ENCODE measurements at regions not wholly inside any gene's neighbourhood (a gene's known extent, or its start where the extent isn't known, plus 50 kb on each side); places are given as distances from the start of the nearest gene placed in this dataset.

DNA sequence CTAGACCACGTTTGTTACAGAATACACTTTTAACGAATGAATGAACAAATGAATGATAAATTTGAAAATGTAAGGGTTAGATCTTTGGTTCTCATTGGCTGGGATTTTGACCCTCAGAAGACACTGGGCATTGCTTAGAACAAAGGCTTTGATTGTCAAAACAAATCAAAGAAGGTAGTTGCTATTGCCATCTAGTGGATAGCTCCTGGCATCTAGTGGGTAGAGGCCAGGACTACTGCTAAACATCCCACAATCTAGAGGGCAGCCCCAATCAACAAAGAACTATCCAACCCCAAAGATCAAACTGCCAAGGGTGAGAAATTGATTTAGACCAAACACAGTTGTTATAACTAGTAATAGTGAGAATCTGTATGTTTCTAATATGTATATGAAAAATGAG, 552.3 kb downstream of the KCNJ3 start:
- no peak for DNase-seq

- DNase-seq, result no peak
Observed at GRCh38 chr2:155240176-155240575, 541.7 kb downstream of the KCNJ3 start.

- DNase-seq, result no peak
Observed at GRCh38 chr2:155235710-155236109, 537.2 kb downstream of the KCNJ3 start.

DNA sequence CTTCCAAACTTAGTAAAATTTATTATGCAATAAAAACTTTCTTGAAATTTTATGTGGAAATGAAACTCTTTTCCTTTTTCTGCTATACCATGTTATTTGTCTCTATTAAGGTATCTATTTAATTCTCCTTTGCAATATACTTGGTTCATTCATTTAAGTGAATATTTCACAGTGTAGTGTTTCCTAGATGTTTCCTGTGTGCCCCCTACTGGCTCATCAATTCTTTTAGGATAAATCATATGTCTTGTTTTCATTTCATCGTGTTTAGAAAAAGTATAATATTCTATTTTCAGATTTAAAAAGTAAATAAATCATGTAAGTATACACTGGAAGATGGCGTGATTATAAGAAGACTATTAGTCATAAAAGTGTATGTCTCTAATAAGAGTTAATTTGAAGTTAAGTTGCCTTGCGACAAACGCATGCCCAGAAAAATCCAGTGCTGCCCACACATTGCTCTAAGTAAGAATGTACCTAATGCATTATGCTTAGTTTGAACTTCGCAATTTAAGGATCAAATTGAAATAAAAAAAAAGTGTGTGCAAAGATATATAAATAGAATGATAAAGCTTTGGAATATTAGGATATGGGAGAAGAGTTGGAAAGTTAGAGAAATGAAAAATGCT, 525.4 kb downstream of the KCNJ3 start:
- no peak for DNase-seq

DNA sequence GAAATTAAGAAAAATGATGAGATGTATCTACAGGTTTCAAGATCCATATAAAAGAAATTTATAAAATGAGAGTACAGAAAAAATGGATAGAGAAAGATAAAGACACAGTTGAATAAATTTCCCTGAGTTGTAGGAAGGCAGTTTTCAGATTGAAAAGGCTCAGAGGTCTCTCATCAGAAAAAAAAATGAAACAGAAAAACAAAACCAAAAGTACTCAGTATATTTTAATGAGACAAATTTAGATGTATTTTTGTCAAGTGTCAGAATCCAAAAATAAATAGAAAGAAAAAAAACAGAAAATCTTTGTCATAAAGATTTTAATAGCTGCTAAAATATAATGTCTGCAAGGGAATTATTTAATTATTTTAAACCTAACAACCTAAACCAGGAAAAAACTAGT, 520.5 kb downstream of the KCNJ3 start:
- DNase-seq, result no peak

DNA sequence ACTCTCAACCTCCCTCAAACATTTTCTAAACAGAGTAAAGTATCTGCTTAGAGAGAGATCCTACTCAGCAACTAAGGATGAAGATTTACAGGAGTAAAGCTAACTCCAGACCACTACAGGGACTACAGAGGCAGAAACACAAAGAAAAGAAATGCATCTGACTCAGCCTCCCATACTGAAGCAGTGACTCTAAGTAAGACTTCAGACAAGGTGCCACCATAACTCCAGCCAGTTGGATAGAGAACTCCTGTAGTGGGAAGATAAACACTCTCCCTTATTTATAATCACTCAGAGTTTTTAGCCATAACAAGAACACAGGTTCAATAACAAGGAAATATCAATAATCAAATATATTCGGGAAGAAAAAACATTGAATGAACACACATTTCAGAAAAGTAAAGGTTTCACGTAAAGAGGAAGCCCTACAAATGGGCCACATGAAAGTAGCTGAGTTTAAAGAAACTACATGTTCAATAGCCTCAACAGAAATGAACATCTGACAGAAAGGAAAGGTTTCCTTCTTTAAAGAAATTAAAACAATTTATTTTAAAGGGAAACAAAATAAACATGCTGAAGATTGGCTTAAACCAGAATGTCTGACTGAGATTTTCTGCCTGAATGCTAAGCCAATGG, 519.9 kb downstream of the KCNJ3 start:
- DNase-seq, result no peak

- DNase-seq, result no peak
Observed at GRCh38 chr2:155215037-155215707, 516.7 kb downstream of the KCNJ3 start.

DNA sequence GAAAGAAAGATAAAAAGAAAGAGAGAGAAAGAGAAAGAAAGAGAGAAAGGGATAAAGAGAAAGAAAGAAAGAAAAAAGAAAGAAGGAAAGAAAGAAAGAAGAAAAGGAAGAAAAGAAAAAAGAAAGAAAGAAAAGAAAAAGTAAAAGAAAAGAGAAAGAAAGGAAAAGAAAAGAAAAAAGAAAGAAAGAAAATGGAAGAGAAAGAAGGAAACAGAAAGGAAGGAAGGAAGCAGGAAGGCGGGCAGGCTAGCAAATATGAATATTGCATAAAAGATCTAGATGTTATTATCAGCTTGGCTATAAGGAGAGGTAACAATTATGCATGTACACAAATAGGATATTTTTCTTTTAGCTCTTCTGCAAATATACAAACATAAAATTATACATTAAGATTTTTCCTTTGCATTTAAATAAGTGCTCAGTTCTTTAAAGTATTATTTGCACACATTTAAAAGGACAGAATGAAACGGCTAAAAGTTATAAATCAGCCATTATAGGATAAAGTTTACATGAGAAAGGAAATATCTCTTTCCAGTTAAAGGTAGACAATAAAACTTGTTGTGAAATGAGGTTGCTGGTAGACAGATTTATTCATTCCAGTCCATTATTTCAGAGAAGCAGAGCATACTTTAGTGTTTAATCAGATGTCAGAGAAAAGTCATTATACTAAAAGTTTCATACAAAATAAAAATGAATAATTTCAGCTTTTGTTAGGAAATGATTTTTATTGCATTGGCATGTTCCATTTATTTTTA, 511.4 kb downstream of the KCNJ3 start:
- DNase-seq, result no peak

GRCh38 chr2:155203178-155203577, 504.7 kb downstream of the KCNJ3 start:
- DNase-seq, result no peak

DNA sequence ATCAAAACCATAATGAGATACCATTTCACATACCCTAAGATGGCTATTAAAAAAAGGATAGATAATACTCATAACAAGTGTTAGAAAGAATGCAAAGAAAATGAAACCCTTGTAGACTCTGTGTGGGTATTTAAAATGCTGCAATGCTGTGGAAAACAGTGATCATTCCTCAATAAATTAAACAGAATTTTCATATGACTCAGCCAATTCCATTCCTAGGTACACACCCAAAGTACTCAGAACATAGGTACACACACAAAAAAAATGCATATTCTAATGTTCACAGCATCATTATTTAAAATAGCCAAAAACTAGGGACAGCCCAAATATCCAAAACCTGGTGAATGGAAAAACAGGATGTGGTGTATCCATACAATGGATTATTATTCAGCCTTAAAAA, 502.3 kb downstream of the KCNJ3 start:
- DNase-seq, result no peak

DNA sequence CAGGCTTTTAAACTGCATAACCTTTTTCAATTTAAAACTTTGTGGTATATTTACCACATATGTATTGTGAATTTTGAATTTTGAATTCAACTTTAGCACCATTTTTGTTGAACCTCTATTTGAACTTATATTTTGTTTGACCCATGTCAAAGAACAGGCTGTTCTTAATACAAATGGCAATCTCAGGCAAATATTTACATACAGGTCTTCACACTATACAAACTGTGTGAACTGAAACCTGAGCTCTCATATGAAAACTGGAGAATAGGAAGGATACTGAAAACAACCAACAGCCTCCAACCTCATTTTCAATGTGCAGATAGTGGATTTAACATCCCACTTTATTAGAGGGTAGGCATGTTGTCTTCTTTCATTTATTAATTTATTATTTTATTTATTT, 491.8 kb downstream of the KCNJ3 start:
- no peak for DNase-seq

- DNase-seq, result no peak
Observed at GRCh38 chr2:155178921-155179320, 480.4 kb downstream of the KCNJ3 start.

- no peak for DNase-seq
Observed at GRCh38 chr2:155176345-155176744, 477.9 kb downstream of the KCNJ3 start.

DNA sequence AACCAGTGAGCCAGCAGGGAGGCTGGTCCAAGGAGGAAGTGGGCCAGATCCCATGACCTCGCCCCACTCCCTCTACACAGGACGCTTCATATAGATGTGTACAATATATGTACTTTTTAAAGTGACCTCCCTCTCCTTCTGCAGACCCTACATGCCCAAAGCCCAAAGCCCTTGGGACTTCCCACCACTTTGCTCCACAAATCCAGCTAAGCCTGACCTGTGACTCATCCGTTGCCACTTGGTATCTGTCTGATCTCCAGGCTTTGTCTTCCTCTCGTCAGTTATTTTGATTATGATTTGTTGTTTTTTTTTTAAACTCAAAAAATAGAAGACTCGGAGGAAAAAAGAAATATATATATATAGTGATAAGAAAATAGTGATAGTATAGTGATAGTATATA, 470.8 kb downstream of the KCNJ3 start:
- no peak for DNase-seq

DNA sequence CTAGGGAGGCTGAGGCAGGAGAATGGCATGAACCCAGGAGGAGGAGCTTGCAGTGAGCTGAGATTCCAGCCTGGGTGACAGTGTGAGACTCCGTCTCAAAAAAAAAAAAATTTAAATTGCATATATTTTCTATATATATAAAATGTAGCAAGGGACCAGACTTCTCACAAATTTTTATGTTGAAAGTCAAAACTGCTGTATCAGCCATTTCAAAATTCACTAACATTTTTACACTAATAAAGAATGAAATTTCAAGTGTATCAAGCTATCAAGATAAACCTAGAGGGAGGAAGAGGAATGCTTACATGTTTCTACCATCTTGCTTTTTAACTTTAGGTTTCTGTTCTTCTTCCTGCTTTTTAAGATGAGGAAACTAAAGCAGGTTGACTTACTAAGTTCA, 464.0 kb downstream of the KCNJ3 start:
- DNase-seq, result no peak

- no peak for DNase-seq
Observed at GRCh38 chr2:155161314-155161713, 462.8 kb downstream of the KCNJ3 start.

DNA sequence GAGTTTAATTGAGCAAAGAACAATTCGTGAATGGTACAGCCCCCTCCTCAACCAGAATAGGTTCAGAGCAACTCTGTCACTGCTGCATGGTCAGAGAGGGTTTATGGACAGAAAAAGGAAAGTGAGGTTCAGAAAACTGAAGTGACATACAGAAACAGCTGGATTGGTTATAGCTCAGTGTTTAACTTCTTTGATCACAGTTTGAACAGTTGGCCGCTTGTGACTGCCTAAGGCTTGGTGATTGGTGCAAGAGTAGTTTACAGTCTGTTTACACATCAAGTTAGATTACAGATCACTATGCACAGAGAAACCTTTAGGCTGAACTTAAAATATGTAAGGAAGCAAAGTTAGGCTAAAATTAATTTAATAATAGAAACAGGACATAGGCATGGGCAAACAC, 459.2 kb downstream of the KCNJ3 start:
- DNase-seq, result no peak

GRCh38 chr2:155157065-155157464, 458.6 kb downstream of the KCNJ3 start:
- no peak for DNase-seq

DNA sequence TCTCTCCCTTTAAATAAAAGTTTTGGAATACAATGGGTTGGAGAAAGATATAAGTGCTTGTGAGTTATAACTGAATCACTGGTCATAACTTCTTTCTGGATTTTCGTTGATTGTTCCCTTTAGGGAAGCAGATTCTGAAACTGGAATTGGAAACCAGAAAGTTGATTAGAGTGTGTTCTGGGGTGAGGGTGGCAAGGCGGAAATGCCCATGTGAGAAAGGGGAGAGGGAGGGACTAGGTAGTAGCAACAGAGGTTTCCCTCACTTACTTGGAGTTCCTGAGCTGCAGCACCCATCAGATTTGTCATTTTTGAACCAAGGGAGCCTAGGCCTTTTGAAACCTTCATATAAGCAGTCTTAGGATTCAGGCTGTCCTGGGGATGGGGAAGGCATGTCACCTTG, 453.4 kb downstream of the KCNJ3 start:
- DNase-seq, result no peak

GRCh38 chr2:155151472-155151871, 453.0 kb downstream of the KCNJ3 start:
- no peak for DNase-seq

GRCh38 chr2:155145758-155146229, 447.3 kb downstream of the KCNJ3 start:
- no peak for DNase-seq

- DNase-seq, result no peak
Observed at GRCh38 chr2:155141418-155141817, 442.9 kb downstream of the KCNJ3 start.

DNA sequence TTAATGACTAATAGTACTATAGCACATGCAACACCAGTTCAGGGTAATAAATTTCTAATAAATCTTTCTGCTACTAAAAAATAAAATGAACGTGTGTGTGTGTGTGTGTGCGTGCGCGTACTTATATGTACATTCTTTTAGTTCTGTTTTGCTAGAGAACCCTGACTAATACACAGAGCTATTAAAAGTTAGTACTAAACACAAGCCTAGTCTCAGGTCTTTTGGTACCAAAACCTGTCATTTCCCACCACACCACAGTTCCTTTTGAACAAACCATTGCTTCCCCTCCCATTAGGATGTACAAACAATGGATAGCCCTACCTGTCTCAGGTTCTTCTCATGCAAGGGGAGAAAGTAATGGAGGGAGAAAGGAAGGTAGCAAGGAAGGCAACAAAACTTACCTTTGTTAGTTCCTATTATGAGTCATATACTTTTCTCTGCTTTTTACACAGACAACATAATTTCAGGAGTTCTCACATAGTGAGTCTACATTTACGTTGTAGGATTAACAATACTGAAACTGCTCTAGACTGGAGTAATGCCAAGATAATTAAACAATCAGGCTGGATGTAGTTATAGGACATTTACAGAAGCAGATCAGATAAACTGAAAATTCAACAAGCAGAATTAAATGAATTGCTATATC, 427.2 kb downstream of the KCNJ3 start:
- no peak for DNase-seq

Data from NCI-H226 (cell line).